Testis (tissue), 2 donors: ENCODE measurements at regions not wholly inside any gene's neighbourhood (a gene's known extent, or its start where the extent isn't known, plus 50 kb on each side); places are given as distances from the start of the nearest gene placed in this dataset.
A peak's percentile ranks its signal among the peaks of the same experiment; 100 is the strongest.
"Not testable (repeated sequence)": the region's sequence is repeated elsewhere in the genome, so short reads cannot be mapped to it uniquely, and the experiment has no call there.

ENCODE experiments used
- DNase-seq: peaks from one replicate; pipeline ENCODE4 v3.0.0-alpha.2; 2019
- H3K27ac ChIP-seq, 2 donors: fragments of 200-600 bp; sonication (generic); one replicate each; pipeline ENCODE4 v1.5.1; 2019
- H3K27me3 ChIP-seq: fragments of 200-600 bp; sonication (generic); one replicate; pipeline ENCODE4 v1.5.1; 2019
- H3K36me3 ChIP-seq: fragments of 200-600 bp; sonication (generic); one replicate; pipeline ENCODE4 v1.5.1; 2017; ENCODE audit warnings: low read depth; ENCODE audit errors: missing control alignments
- H3K4me1 ChIP-seq: fragments of 200-600 bp; sonication (generic); one replicate; pipeline ENCODE4 v1.5.1; 2019
- H3K4me3 ChIP-seq, 2 donors: fragments of 200-600 bp; sonication (generic); one replicate each; pipeline ENCODE4 v1.5.1; 2017 to 2019
- H3K9me3 ChIP-seq: fragments of 200-600 bp; sonication (generic); one replicate; pipeline ENCODE4 v1.5.1; 2017
- POLR2A ChIP-seq: fragments of 450-650 bp; IDR thresholded peaks from one replicate; pipeline ENCODE4 v1.6.1; 2017; ENCODE audit warnings: antibody characterized with exemption, mild to moderate bottlenecking, moderate library complexity
- WGBS, 2 donors: methylation state at CpG; one replicate each; pipeline ENCODE4 v1.1.5; 2018; 5-methylcytosine and 5-hydroxymethylcytosine counted together
- intact Hi-C: fragments of 100-400 bp; cut with DNase I; formaldehyde crosslinking; loops from one replicate; pipeline ENCODE4 v1.15.1; 2023; ENCODE audit warnings: low total_unique reads
- TF ChIP-seq, protein P1 (sequence below), 3 experiments: fragments of 450-650 bp in 2 of 3; fragments of 200-600 bp in 1 of 3; sonication (generic) in 1 of 3; IDR thresholded peaks; one replicate each; pipeline ENCODE4 v1.5.1; 2016 to 2019; ENCODE audit warnings: antibody characterized with exemption in 3 of 3, mild to moderate bottlenecking in 2 of 3, moderate library complexity in 1 of 3

DNA sequence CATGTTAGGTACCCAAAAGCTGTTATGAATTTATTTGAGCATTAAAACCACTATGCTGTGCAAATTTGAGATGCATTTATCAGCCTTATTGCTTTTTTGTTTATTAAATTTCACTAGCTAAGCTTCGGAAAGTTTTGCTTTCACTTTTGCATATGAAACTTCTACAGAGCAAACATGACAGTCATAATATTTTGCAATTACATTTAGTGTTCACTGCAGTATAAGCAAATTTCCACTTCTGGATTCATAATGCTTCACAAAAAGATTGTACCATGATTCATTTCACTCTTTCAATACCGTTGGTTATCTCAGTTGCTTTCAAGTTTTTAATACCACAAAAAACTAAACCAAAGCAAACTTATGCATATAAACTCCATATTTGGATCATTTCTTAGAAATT lies 228.7 kb upstream of the SLC8A1 start:
- Histone ChIP-seq H3K36me3 (no peaks in the 10 kb centered on the region), H3K27me3 (no peaks in the 10 kb centered on the region), H3K4me3 (peak overlapping the region in 1 of 2 donors; percentile 2), H3K4me1 (no peaks in the 10 kb centered on the region), H3K9me3 (no peaks in the 10 kb centered on the region), H3K27ac (no peak overlapping the region)
- 33 to 48% methylated on average over 2 of the region's 2 CpGs for WGBS, 2 donors
- no peak for DNase-seq
- intact Hi-C loops = no loop called here
- no peak for TF ChIP-seq POLR2A
- TF ChIP-seq, protein P1, sequence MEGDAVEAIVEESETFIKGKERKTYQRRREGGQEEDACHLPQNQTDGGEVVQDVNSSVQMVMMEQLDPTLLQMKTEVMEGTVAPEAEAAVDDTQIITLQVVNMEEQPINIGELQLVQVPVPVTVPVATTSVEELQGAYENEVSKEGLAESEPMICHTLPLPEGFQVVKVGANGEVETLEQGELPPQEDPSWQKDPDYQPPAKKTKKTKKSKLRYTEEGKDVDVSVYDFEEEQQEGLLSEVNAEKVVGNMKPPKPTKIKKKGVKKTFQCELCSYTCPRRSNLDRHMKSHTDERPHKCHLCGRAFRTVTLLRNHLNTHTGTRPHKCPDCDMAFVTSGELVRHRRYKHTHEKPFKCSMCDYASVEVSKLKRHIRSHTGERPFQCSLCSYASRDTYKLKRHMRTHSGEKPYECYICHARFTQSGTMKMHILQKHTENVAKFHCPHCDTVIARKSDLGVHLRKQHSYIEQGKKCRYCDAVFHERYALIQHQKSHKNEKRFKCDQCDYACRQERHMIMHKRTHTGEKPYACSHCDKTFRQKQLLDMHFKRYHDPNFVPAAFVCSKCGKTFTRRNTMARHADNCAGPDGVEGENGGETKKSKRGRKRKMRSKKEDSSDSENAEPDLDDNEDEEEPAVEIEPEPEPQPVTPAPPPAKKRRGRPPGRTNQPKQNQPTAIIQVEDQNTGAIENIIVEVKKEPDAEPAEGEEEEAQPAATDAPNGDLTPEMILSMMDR (IDR thresholded peaks at IDR 0.05) = no peak

DNA sequence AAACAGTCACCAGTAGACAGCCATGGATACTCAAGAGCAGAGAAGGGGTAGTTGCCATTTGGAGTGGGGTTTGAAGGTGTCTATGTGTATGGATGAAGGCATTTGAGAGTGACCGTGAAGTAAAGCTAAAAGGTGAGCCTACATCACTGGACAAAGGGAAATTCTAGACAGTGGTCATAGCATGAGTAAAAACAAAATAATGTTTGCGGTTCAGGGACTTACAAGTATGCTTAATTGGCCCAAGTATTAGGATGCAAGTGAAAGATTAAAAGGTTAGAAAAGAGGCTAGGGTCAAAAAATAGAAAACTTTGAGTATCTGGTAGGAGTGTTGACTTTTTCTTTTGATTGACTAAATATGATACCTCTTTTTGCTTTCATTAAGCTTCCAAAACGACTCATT lies 238.1 kb upstream of the SLC8A1 start:
- H3K4me3 ChIP-seq = no peak overlapping the region
- H3K9me3 ChIP-seq = no peaks in the 10 kb centered on the region
- peak overlapping the region; percentile 34 to 57 for H3K27ac ChIP-seq
- H3K27me3 ChIP-seq = no peaks in the 10 kb centered on the region
- DNase-seq = no peak
- intact Hi-C loops = no loop called here
- no peaks in the 10 kb centered on the region for H3K36me3 ChIP-seq
- TF ChIP-seq, protein P1 (IDR thresholded peaks at IDR 0.05) = no peak
- TF ChIP-seq POLR2A = no peak
- WGBS, 2 donors = 76 to 84% methylated on average over 3 of the region's 3 CpGs
- H3K4me1 ChIP-seq = no peaks in the 10 kb centered on the region

DNA sequence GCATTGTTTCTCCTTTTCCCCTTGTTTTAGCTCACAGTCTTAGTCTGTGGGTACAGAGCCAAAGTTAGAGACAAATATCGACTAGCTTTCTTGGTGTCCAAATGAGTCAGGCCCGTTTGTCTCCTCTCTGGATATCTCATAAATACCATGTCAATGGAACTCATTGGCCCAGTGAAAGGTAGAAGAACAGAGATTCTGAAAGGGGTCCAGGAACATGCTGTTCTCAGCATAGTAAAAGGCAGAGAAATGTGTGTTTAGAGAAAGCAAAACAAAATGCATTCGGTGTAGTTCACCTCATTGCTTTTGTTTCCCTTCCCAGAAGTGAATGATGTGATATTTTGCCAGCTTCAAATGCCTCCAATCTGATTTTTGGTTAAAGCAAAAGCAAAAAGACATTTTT lies 238.6 kb upstream of the SLC8A1 start:
- Histone ChIP-seq H3K9me3 (no peaks in the 10 kb centered on the region), H3K36me3 (no peaks in the 10 kb centered on the region), H3K27me3 (no peaks in the 10 kb centered on the region), H3K4me1 (no peaks in the 10 kb centered on the region), H3K27ac (peak overlapping the region; percentile 34 to 57), H3K4me3 (no peak overlapping the region)
- peak; percentile 16 for DNase-seq
- TF ChIP-seq, protein P1 (IDR thresholded peaks at IDR 0.05) = no peak
- TF ChIP-seq POLR2A = no peak
- WGBS, 2 donors = 49 to 51% methylated on average over 3 of the region's 3 CpGs
- intact Hi-C loops = no loop called here

DNA sequence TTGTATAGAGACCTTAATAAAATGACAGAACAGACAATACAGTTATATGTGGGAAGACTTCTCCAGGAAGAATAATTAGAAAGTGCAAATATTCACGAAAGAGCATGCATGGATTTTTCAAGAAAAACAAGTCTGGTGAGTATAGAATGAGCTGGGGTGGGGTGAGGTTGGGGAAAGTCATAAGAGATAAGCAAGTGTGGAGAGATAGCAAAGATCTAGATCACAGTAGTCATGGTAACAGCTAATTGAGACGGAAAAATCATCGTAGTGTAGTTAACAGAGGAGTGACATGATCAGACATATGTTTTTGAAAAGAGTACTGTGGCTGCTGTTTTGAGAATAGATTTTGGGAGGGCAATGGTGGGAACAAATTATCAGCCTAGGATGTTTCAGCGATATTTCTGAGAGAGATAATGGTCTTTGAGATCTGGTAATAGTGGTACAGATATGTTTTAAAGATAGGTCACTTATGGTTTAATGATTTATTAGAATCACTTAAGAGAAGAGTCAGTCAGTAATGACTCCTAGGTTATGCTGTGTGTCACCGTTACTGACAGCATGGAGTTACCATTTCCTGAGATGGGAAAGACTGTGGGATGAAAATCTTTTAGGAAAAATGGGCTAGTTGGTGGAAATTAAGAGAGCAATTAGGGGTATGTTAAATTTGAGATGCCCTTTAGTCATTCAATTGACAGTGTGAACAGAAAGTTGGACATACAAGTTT lies 248.5 kb upstream of the SLC8A1 start:
- 64 to 69% methylated on average over 5 of the region's 5 CpGs for WGBS, 2 donors
- Histone ChIP-seq H3K36me3 (no peaks in the 10 kb centered on the region), H3K9me3 (no peaks in the 10 kb centered on the region), H3K4me1 (no peaks in the 10 kb centered on the region), H3K4me3 (no peak overlapping the region), H3K27ac (no peak overlapping the region), H3K27me3 (no peaks in the 10 kb centered on the region)
- no peak for DNase-seq
- intact Hi-C loops = no loop called here
- TF ChIP-seq POLR2A = no peak
- TF ChIP-seq, protein P1 (IDR thresholded peaks at IDR 0.05) = no peak

DNA sequence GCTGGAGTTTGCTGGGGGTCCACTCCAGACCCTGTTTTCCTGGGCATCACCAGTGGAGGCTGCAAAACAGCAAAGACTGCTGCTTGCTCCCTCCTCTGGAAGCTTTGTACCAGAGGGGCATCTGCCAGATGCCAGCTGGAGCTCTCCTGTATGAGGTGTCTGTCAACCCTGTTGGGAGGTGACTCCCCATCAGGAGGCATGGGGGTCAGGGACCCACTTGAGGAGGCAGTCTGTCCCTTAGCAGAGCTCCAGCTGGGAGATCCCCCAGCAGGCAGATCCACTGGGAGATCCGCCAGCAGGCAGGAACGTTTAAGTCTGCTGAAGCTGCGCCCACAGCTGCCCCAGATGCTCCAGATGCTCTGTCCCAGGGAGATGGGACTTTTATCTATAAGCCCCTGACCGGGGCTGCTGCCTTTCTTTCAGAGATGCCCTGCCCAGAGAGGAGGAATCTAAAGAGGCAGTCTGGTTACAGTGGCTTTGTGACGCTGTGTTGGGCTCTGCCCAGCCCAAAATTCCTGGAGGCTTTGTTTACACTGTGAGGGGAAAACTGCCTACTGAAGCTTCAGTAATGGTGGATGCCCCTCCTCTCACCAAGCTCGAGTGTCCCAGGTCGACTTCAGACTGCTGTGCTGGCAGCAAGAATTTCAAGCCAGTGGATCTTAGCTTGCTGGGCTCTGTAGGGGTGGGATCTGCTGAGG lies 260.5 kb upstream of the SLC8A1 start:
- H3K27me3 ChIP-seq, DNase-seq, intact Hi-C loops, H3K4me3 ChIP-seq, H3K36me3 ChIP-seq, H3K9me3 ChIP-seq, H3K27ac ChIP-seq, H3K4me1 ChIP-seq: not testable (repeated sequence)
- WGBS, 2 donors = 68 to 82% methylated on average over 4 to 7 of the region's 7 CpGs
